GM12878 (cell line): ENCODE measurements at regions not wholly inside any gene's neighbourhood (a gene's known extent, or its start where the extent isn't known, plus 50 kb on each side); places are given as distances from the start of the nearest gene placed in this dataset.

Experiments
- ATAC-seq: fragments of 200-7000 bp; cut with Tn5 transposase; 3 replicates; pipeline ENCODE4 v1.9.1; 2020; ENCODE audit warnings: mild to moderate bottlenecking, moderate library complexity
- BruUV-seq: library from RNA; stranded (reverse); fragments of 400-500 nt; replicated peaks from 2 replicates; lab custom pipeline; 2021; lab: Mats Ljungman, UMichigan
- CTCF ChIA-PET: fragments of 300-600 bp; sonication (Branson Sonifier 250); formaldehyde crosslinking; extraction: SDS; loops from one replicate; lab custom pipeline; 2021; ENCODE audit warnings: inconsistent platforms; lab: Yijun Ruan, JAX
- POLR2A ChIA-PET: fragments of 350-600 bp; formaldehyde crosslinking; extraction: SDS; loops from one replicate; lab custom pipeline; 2021; ENCODE audit warnings: inconsistent platforms; lab: Charles Lee
- RAD21 ChIA-PET: fragments of 300-600 bp; sonication (Branson Sonifier 250); formaldehyde crosslinking; loops from one replicate; lab custom pipeline; 2023; ENCODE audit warnings: antibody characterized with exemption; ENCODE audit not compliant: unreplicated experiment; lab: Charles Lee
- SMC1A ChIA-PET: fragments of 300-600 bp; sonication (Branson Sonifier 250); formaldehyde crosslinking; loops from one replicate; lab custom pipeline; 2023; ENCODE audit not compliant: unreplicated experiment, uncharacterized antibody; lab: Charles Lee
- DNase-seq: peaks from one replicate; pipeline ENCODE4 v3.0.0-alpha.2; 2011; ENCODE audit warnings: low read depth, low spot score
- FAIRE-seq: peaks from 3 replicates; lab custom pipeline; 2011; peaks lifted over from hg19 to GRCh38; lab: Jason Lieb, UNC
- H2AFZ ChIP-seq: 2 replicates; pipeline ENCODE4 v1.6.0; 2011; ENCODE audit warnings: low read depth, low read length, control low read depth; ENCODE audit not compliant: control insufficient read depth
- H3K27ac ChIP-seq: 2 replicates; pipeline ENCODE4 v1.5.1; 2011; ENCODE audit warnings: control low read depth; ENCODE audit not compliant: control insufficient read depth, insufficient read depth
- H3K27me3 ChIP-seq, 2 experiments: replicated peaks in 1 of 2; 2 replicates each; pipeline versions ENCODE4 v1.6.0 to v1.6.1; 2011; ENCODE audit warnings: low read length in 1 of 2; ENCODE audit not compliant: control insufficient read depth in 2 of 2, insufficient read depth in 2 of 2
- H3K36me3 ChIP-seq, 2 experiments: 2 replicates each; pipeline ENCODE4 v1.5.1; 2011; ENCODE audit warnings: low read length in 1 of 2; ENCODE audit not compliant: control insufficient read depth in 2 of 2, insufficient read depth in 2 of 2
- H3K4me1 ChIP-seq: 2 replicates; pipeline ENCODE4 v1.6.1; 2011; ENCODE audit warnings: mild to moderate bottlenecking, low read length, moderate library complexity, mixed read lengths; ENCODE audit not compliant: control insufficient read depth, insufficient read depth
- H3K4me2 ChIP-seq: 2 replicates; pipeline ENCODE4 v1.6.0; 2011; ENCODE audit warnings: control low read depth; ENCODE audit not compliant: control insufficient read depth, insufficient read depth
- H3K4me3 ChIP-seq: fragments of 200-600 bp; sonication (generic); 2 replicates; pipeline ENCODE4 v1.5.1; 2016
- H3K79me2 ChIP-seq: 2 replicates; pipeline ENCODE4 v1.6.0; 2011; ENCODE audit warnings: low read length; ENCODE audit not compliant: control insufficient read depth, insufficient read depth
- H3K9ac ChIP-seq: 2 replicates; pipeline ENCODE4 v1.8.0; 2011; ENCODE audit warnings: low read length, control low read depth, mixed read lengths; ENCODE audit not compliant: control insufficient read depth, insufficient read depth
- H3K9me3 ChIP-seq: replicated peaks from 3 replicates; pipeline ENCODE4 v1.5.1; 2011; ENCODE audit warnings: mild to moderate bottlenecking, low read length; ENCODE audit not compliant: control insufficient read depth, insufficient read depth
- H4K20me1 ChIP-seq: 2 replicates; pipeline ENCODE4 v1.6.0; 2011; ENCODE audit not compliant: control insufficient read depth, insufficient read depth
- ETV6 ChIP-seq, 2 experiments: fragments of 450-650 bp in 1 of 2; IDR thresholded peaks in 1 of 2; conservative IDR thresholded peaks in 1 of 2; 2 replicates each; pipeline ENCODE4 v1.6.1; 2014; ENCODE audit warnings: antibody characterized with exemption in 1 of 2, borderline replicate concordance in 1 of 2, low read depth in 1 of 2, mild to moderate bottlenecking in 1 of 2, moderate library complexity in 1 of 2
- EZH2 ChIP-seq: IDR thresholded peaks from 2 replicates; pipeline ENCODE4 v1.6.1; 2012; ENCODE audit warnings: low read depth, mild to moderate bottlenecking, control low read depth, inconsistent platforms, low read length, borderline replicate concordance; ENCODE audit not compliant: control insufficient read depth
- GABPA ChIP-seq: IDR thresholded peaks from 2 replicates; pipeline ENCODE4 v1.6.1; 2014; ENCODE audit warnings: antibody characterized with exemption, low read depth, mild to moderate bottlenecking, inconsistent platforms
- NFYA ChIP-seq: IDR thresholded peaks from 2 replicates; pipeline ENCODE4 v1.6.1; 2011; ENCODE audit warnings: low read depth, mild to moderate bottlenecking, low read length, improper control_type of control experiment, borderline replicate concordance
- POLR2AphosphoS2 ChIP-seq: IDR thresholded peaks from 2 replicates; pipeline ENCODE4 v1.6.1; 2011; ENCODE audit warnings: low read depth, mild to moderate bottlenecking, low read length, improper control_type of control experiment, moderate library complexity
- RFX5 ChIP-seq: IDR thresholded peaks from 2 replicates; pipeline ENCODE4 v1.6.1; 2011; ENCODE audit warnings: low read depth, low read length, improper control_type of control experiment
- SIN3A ChIP-seq: IDR thresholded peaks from 2 replicates; pipeline ENCODE4 v1.6.1; 2012; ENCODE audit warnings: low read depth, low read length, improper control_type of control experiment
- TBL1XR1 ChIP-seq: IDR thresholded peaks from 2 replicates; pipeline ENCODE4 v1.6.1; 2012; ENCODE audit warnings: low read depth, low read length, improper control_type of control experiment
- ZNF24 ChIP-seq: fragments of 450-650 bp; IDR thresholded peaks from 2 replicates; pipeline ENCODE4 v1.6.1; 2017; ENCODE audit warnings: antibody characterized with exemption, mild to moderate bottlenecking
- ZNF274 ChIP-seq: IDR thresholded peaks from one replicate; pipeline ENCODE4 v1.8.0; 2011; ENCODE audit not compliant: insufficient read length, insufficient read depth
- ZNF622 ChIP-seq: fragments of 450-650 bp; IDR thresholded peaks from 2 replicates; pipeline ENCODE4 v1.6.1; 2017; ENCODE audit warnings: mild to moderate bottlenecking, inconsistent platforms
- ZZZ3 ChIP-seq: IDR thresholded peaks from 2 replicates; pipeline ENCODE4 v1.6.1; 2011; ENCODE audit warnings: low read depth; ENCODE audit not compliant: control insufficient read depth, insufficient read length
- WGBS: methylation state at CpG from one replicate; pipeline ENCODE4 v1.1.6; 2016; ENCODE audit warnings: low lambda C conversion rate; ENCODE audit not compliant: insufficient replicate concordance, insufficient coverage; ENCODE audit errors: missing lambda C conversion rate; 5-methylcytosine and 5-hydroxymethylcytosine counted together
- in situ Hi-C: fragments of 300-500 bp; cut with MboI; formaldehyde crosslinking; loops from 9 replicates; pipeline ENCODE4 v1.14.3; 2018; ENCODE audit warnings: mixed read lengths
- intact Hi-C: fragments of 100-400 bp; cut with micrococcal nuclease; formaldehyde crosslinking; loops from one replicate; pipeline ENCODE4 v1.14.2; 2022; ENCODE audit not compliant: unreplicated experiment
- TF ChIP-seq, protein P1 (sequence below): IDR thresholded peaks from 2 replicates; pipeline ENCODE4 v1.6.1; 2012; ENCODE audit warnings: improper control_type of control experiment, low read depth, low read length; ENCODE audit not compliant: insufficient replicate concordance
- TF ChIP-seq, protein P2 (sequence below): fragments of 450-650 bp; IDR thresholded peaks from 2 replicates; pipeline ENCODE4 v1.6.1; 2017; ENCODE audit warnings: mild to moderate bottlenecking

DNA sequence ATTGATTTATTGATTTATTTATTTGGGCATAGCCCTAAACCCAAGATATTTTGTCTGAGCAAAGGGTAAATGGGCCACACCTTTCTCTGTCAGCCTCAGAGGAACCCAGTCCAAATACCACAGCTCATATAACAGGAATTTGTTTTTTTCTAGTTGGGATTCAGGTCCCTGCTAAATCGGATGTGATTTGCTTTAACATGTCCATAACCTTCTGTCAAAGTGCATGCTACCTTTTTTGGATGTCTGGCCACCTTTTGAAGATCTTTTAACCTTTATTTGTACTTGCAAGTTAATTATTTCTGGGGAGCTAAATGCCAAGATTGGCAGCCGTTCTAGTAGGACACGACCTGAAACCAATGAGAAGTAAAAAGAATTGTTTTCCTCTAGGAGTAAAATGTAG lies 303.2 kb upstream of the UBE2E3 start (continued):
- TF ChIP-seq, protein P1, sequence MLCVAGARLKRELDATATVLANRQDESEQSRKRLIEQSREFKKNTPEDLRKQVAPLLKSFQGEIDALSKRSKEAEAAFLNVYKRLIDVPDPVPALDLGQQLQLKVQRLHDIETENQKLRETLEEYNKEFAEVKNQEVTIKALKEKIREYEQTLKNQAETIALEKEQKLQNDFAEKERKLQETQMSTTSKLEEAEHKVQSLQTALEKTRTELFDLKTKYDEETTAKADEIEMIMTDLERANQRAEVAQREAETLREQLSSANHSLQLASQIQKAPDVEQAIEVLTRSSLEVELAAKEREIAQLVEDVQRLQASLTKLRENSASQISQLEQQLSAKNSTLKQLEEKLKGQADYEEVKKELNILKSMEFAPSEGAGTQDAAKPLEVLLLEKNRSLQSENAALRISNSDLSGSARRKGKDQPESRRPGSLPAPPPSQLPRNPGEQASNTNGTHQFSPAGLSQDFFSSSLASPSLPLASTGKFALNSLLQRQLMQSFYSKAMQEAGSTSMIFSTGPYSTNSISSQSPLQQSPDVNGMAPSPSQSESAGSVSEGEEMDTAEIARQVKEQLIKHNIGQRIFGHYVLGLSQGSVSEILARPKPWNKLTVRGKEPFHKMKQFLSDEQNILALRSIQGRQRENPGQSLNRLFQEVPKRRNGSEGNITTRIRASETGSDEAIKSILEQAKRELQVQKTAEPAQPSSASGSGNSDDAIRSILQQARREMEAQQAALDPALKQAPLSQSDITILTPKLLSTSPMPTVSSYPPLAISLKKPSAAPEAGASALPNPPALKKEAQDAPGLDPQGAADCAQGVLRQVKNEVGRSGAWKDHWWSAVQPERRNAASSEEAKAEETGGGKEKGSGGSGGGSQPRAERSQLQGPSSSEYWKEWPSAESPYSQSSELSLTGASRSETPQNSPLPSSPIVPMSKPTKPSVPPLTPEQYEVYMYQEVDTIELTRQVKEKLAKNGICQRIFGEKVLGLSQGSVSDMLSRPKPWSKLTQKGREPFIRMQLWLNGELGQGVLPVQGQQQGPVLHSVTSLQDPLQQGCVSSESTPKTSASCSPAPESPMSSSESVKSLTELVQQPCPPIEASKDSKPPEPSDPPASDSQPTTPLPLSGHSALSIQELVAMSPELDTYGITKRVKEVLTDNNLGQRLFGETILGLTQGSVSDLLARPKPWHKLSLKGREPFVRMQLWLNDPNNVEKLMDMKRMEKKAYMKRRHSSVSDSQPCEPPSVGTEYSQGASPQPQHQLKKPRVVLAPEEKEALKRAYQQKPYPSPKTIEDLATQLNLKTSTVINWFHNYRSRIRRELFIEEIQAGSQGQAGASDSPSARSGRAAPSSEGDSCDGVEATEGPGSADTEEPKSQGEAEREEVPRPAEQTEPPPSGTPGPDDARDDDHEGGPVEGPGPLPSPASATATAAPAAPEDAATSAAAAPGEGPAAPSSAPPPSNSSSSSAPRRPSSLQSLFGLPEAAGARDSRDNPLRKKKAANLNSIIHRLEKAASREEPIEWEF = no peak
- TF ChIP-seq ZZZ3 (no peak), POLR2AphosphoS2 (no peak), RFX5 (no peak), GABPA (no peak), ETV6 (conservative IDR thresholded peaks at IDR 0.05 in 1 of 2, IDR thresholded peaks at IDR 0.05 in 1 of 2; ENCODE audit: borderline replicate concordance in 1 of 2, low read depth in 1 of 2) (no peak)

DNA sequence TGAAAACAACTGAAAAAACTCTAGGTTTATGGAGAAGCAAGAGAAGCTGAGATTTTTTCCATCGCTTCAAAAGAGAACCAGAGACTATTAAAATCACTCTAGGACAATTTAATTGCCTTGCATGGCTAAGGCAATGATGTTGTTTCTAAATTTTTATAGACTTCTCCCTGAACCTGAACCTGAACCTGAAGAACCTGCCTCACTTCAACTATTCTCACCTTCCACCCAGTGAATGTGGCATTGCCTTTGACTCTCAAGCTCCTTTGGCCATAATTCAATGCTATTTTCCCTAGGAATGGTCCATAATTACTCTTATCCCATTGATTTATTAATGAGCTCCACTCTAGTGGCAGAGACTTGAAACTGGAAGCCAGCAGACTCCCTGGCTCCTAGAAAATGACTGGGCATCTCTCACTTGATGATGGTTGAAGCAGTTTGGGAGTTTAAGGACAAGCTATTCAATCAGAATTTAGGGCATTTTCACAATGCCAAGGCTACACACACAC lies 303.8 kb upstream of the UBE2E3 start:
- no peaks in the 10 kb centered on the region for H3K79me2 ChIP-seq
- H3K9me3 ChIP-seq = no peaks in the 10 kb centered on the region
- ChIA-PET CTCF (interaction anchor here (1.2 kb wide), 1 partner anchor 10 kb away, joined by 3 read pairs; no protein-coding TSS in a partner anchor), RAD21 (no interaction called here), SMC1A (interaction anchor here (1.1 to 1.4 kb wide), 2 partner anchors 11 to 15 kb away, joined by 3 read pairs; no protein-coding TSS in a partner anchor), POLR2A (no interaction called here)
- no peak overlapping the region for H3K27ac ChIP-seq
- H3K9ac ChIP-seq = no peak overlapping the region
- no peak overlapping the region for H3K4me3 ChIP-seq
- H3K4me2 ChIP-seq = no peak overlapping the region
- no peak for ATAC-seq
- H3K36me3 ChIP-seq = no peaks in the 10 kb centered on the region
- no TSS peak for BruUV-seq
- WGBS = 73% methylated on average over 1 of the region's 1 CpG
- no peak for DNase-seq
- intact Hi-C loops (no loop called here), in situ Hi-C loops (no loop called here)
- H4K20me1 ChIP-seq = no peaks in the 10 kb centered on the region; the same call in 1 of the 2 replicates
- H2AFZ ChIP-seq = no peak overlapping the region
- no peaks in the 10 kb centered on the region for H3K4me1 ChIP-seq
- FAIRE-seq = no peak
- no peaks in the 10 kb centered on the region for H3K27me3 ChIP-seq
- TF ChIP-seq ZNF274 (no peak), NFYA (no peak), TBL1XR1 (no peak), ZNF622 (no peak), ZNF24 (no peak), EZH2 (no peak), SIN3A (no peak)
- TF ChIP-seq, protein P2, sequence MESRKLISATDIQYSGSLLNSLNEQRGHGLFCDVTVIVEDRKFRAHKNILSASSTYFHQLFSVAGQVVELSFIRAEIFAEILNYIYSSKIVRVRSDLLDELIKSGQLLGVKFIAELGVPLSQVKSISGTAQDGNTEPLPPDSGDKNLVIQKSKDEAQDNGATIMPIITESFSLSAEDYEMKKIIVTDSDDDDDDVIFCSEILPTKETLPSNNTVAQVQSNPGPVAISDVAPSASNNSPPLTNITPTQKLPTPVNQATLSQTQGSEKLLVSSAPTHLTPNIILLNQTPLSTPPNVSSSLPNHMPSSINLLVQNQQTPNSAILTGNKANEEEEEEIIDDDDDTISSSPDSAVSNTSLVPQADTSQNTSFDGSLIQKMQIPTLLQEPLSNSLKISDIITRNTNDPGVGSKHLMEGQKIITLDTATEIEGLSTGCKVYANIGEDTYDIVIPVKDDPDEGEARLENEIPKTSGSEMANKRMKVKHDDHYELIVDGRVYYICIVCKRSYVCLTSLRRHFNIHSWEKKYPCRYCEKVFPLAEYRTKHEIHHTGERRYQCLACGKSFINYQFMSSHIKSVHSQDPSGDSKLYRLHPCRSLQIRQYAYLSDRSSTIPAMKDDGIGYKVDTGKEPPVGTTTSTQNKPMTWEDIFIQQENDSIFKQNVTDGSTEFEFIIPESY = no peak
